Ascending aorta (tissue), 2 donors: ENCODE measurements at regions not wholly inside any gene's neighbourhood (a gene's known extent, or its start where the extent isn't known, plus 50 kb on each side); places are given as distances from the start of the nearest gene placed in this dataset.
"Not testable (repeated sequence)": the region's sequence is repeated elsewhere in the genome, so short reads cannot be mapped to it uniquely, and the experiment has no call there.

Source experiments
- DNase-seq, 2 donors: peaks; one replicate each; pipeline ENCODE4 v3.0.0-alpha.2; 2019; ENCODE audit warnings: low spot score in 2 of 2
- H3K27ac ChIP-seq, 2 donors: fragments of 200-600 bp; sonication (generic); one replicate each; pipeline ENCODE4 v1.5.1; 2016 to 2017; ENCODE audit warnings: mild to moderate bottlenecking in 1 of 2
- H3K27me3 ChIP-seq: fragments of 200-600 bp; sonication (generic); one replicate; pipeline ENCODE4 v1.5.1; 2017
- H3K36me3 ChIP-seq, 2 donors: fragments of 200-600 bp; sonication (generic); one replicate each; pipeline ENCODE4 v1.5.1; 2016
- H3K4me1 ChIP-seq, 2 donors: fragments of 200-600 bp; sonication (generic); one replicate each; pipeline ENCODE4 v1.5.1; 2016 to 2017; ENCODE audit warnings: mild to moderate bottlenecking in 1 of 2
- H3K4me3 ChIP-seq, 2 donors: fragments of 200-600 bp; sonication (generic); one replicate each; pipeline ENCODE4 v1.5.1; 2016 to 2017; ENCODE audit warnings: mild to moderate bottlenecking in 1 of 2
- H3K9me3 ChIP-seq, 2 donors: fragments of 200-600 bp; sonication (generic); one replicate each; pipeline ENCODE4 v1.5.1; 2016
- CTCF ChIP-seq, 3 experiments: fragments of 200-600 bp in 2 of 3; fragments of 450-650 bp in 1 of 3; sonication (generic) in 2 of 3; IDR thresholded peaks; one replicate each; pipeline ENCODE4 v1.5.1; 2016 to 2019; ENCODE audit warnings: antibody characterized with exemption in 3 of 3, mild to moderate bottlenecking in 1 of 3, moderate library complexity in 1 of 3
- intact Hi-C: fragments of 100-400 bp; cut with DNase I; formaldehyde crosslinking; loops from one replicate; pipeline ENCODE4 v1.15.1; 2023

GRCh38 chr3:22835041-22835440, 368.1 kb upstream of the UBE2E2 start:
- intact Hi-C loops = no loop called here
- no peaks in the 10 kb centered on the region for H3K9me3 ChIP-seq
- H3K27ac ChIP-seq = no peak overlapping the region
- H3K4me3 ChIP-seq = no peak overlapping the region
- no peaks in the 10 kb centered on the region for H3K4me1 ChIP-seq
- H3K36me3 ChIP-seq = no peaks in the 10 kb centered on the region
- DNase-seq = no peak
- no peaks in the 10 kb centered on the region for H3K27me3 ChIP-seq
- TF ChIP-seq CTCF (IDR thresholded peaks at IDR 0.05) = no peak

DNA sequence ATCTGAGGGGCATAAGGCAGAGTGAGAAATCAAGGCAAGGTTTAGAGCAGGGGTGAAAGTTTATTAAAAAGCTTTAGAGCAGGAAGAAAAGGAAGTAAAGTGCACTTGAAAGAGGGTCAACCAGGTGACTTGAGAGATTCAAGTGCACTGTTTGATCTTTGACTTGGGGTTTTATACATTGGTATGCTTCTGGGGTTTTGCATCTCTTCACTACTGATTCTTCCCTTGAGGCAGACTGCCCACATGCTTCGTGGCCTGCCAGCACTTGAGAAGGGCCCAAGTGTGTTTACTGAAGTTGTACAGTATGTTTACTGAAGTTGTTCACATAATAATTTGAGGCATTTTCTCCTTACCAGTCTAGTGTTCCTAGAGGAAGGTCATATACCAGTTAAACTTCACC, 367.0 kb upstream of the UBE2E2 start:
- Histone ChIP-seq H3K4me1 (no peaks in the 10 kb centered on the region), H3K36me3 (no peaks in the 10 kb centered on the region), H3K27ac (no peak overlapping the region), H3K27me3 (no peaks in the 10 kb centered on the region), H3K4me3 (no peak overlapping the region), H3K9me3 (peaks cover 0 to 1% of the 10 kb centered on the region in 2 donors)
- intact Hi-C loops = no loop called here
- TF ChIP-seq CTCF (IDR thresholded peaks at IDR 0.05) = no peak
- DNase-seq = no peak

- Histone ChIP-seq H3K36me3 (no peaks in the 10 kb centered on the region), H3K9me3 (peaks cover 0 to 8% of the 10 kb centered on the region in 2 donors), H3K4me3 (no peak overlapping the region), H3K27me3 (no peaks in the 10 kb centered on the region), H3K4me1 (no peaks in the 10 kb centered on the region), H3K27ac (no peak overlapping the region)
- DNase-seq = no peak
- intact Hi-C loops = no loop called here
- TF ChIP-seq CTCF (IDR thresholded peaks at IDR 0.05) = no peak
Observed at GRCh38 chr3:22843854-22844253, 359.3 kb upstream of the UBE2E2 start.

- Histone ChIP-seq H3K4me1 (no peaks in the 10 kb centered on the region), H3K36me3 (no peaks in the 10 kb centered on the region), H3K27me3 (no peaks in the 10 kb centered on the region), H3K9me3 (peaks cover 0 to 3% of the 10 kb centered on the region in 2 donors), H3K27ac (no peak overlapping the region), H3K4me3 (no peak overlapping the region)
- intact Hi-C loops = no loop called here
- no peak for TF ChIP-seq CTCF (IDR thresholded peaks at IDR 0.05)
- no peak for DNase-seq
Observed at GRCh38 chr3:22846566-22846965, 356.6 kb upstream of the UBE2E2 start.

- H3K9me3 ChIP-seq, H3K36me3 ChIP-seq, H3K27me3 ChIP-seq, intact Hi-C loops, DNase-seq, H3K4me3 ChIP-seq, H3K27ac ChIP-seq, H3K4me1 ChIP-seq: not testable (repeated sequence)
Observed at GRCh38 chr3:22849583-22849982, 353.5 kb upstream of the UBE2E2 start.

GRCh38 chr3:22856811-22857210, 346.3 kb upstream of the UBE2E2 start:
- Histone ChIP-seq H3K4me1 (no peaks in the 10 kb centered on the region), H3K27ac (no peak overlapping the region), H3K4me3 (no peak overlapping the region), H3K27me3 (no peaks in the 10 kb centered on the region), H3K9me3 (no peaks in the 10 kb centered on the region), H3K36me3 (no peaks in the 10 kb centered on the region)
- intact Hi-C loops = no loop called here
- DNase-seq = no peak
- no peak for TF ChIP-seq CTCF (IDR thresholded peaks at IDR 0.05)
